Astrocyte (in vitro differentiated cells and primary cell): ENCODE measurements at regions not wholly inside any gene's neighbourhood (a gene's known extent, or its start where the extent isn't known, plus 50 kb on each side); places are given as distances from the start of the nearest gene placed in this dataset.
"Not testable (repeated sequence)": the region's sequence is repeated elsewhere in the genome, so short reads cannot be mapped to it uniquely, and the experiment has no call there.

Source experiments
- CTCF ChIP-seq: IDR thresholded peaks from 2 replicates; pipeline ENCODE4 v1.5.1; 2011; ENCODE audit warnings: low read depth, mild to moderate bottlenecking, inconsistent platforms, low read length, moderate library complexity; ENCODE audit not compliant: insufficient read depth
- EZH2 ChIP-seq: IDR thresholded peaks from 2 replicates; pipeline ENCODE4 v1.6.1; 2012; ENCODE audit warnings: mild to moderate bottlenecking, low read length, inconsistent platforms; ENCODE audit not compliant: insufficient read depth

GRCh38 chr1:149647018-149647373 is 63.3 kb downstream of the PPIAL4C start:
- TF ChIP-seq CTCF, EZH2: not testable (repeated sequence)
